HAP-1 (cell line): ENCODE measurements at regions not wholly inside any gene's neighbourhood (a gene's known extent, or its start where the extent isn't known, plus 50 kb on each side); places are given as distances from the start of the nearest gene placed in this dataset.
"Not testable (repeated sequence)": the region's sequence is repeated elsewhere in the genome, so short reads cannot be mapped to it uniquely, and the experiment has no call there.

Experiments used
- DNase-seq, 2 experiments: peaks; one replicate each; pipeline ENCODE4 v3.0.0-alpha.2; 2016 to 2020; ENCODE audit warnings: low spot score in 2 of 2
- H3K27me3 ChIP-seq: fragments of 250-450 bp; sonication (Bioruptor Pico); 2 replicates; pipeline ENCODE4 v1.5.1; 2020; ENCODE audit warnings: low read depth, mild to moderate bottlenecking, moderate library complexity
- H3K36me3 ChIP-seq: fragments of 250-450 bp; sonication (Bioruptor Pico); replicated peaks from 2 replicates; pipeline ENCODE4 v1.5.1; 2020; ENCODE audit warnings: mild to moderate bottlenecking
- H3K4me1 ChIP-seq: fragments of 250-450 bp; sonication (Bioruptor Pico); 2 replicates; pipeline ENCODE4 v1.5.1; 2020; ENCODE audit warnings: mild to moderate bottlenecking
- H3K4me3 ChIP-seq: fragments of 250-450 bp; sonication (Bioruptor Pico); 2 replicates; pipeline ENCODE4 v1.5.1; 2020; ENCODE audit warnings: mild to moderate bottlenecking, moderate library complexity
- H3K9me3 ChIP-seq: fragments of 250-450 bp; sonication (Bioruptor Pico); 2 replicates; pipeline ENCODE4 v1.5.1; 2020; ENCODE audit warnings: mild to moderate bottlenecking, moderate library complexity
- in situ Hi-C: fragments of 300-500 bp; cut with MboI; formaldehyde crosslinking; loops from 3 replicates; pipeline ENCODE4 v1.14.3; 2020; ENCODE audit warnings: low sequenced_read_pairs, inconsistent platforms, mixed read lengths

- Histone ChIP-seq H3K9me3 (no peaks in the 10 kb centered on the region), H3K4me1 (no peaks in the 10 kb centered on the region), H3K4me3 (no peak overlapping the region), H3K27me3 (no peaks in the 10 kb centered on the region), H3K36me3 (no peaks in the 10 kb centered on the region)
- in situ Hi-C loops, result no loop called here
- no peak for DNase-seq
Measured at GRCh38 chr4:158428242-158428641, 93.4 kb upstream of the RXFP1 start.

- Histone ChIP-seq H3K4me3 (no peak overlapping the region), H3K4me1 (no peaks in the 10 kb centered on the region), H3K9me3 (no peaks in the 10 kb centered on the region), H3K27me3 (no peaks in the 10 kb centered on the region), H3K36me3 (no peaks in the 10 kb centered on the region)
- in situ Hi-C loops, result no loop called here
- no peak for DNase-seq
Measured at GRCh38 chr4:158442736-158443135, 78.9 kb upstream of the RXFP1 start.

GRCh38 chr4:158443731-158444130 lies 78.0 kb upstream of the RXFP1 start:
- no peak for DNase-seq
- Histone ChIP-seq H3K27me3 (no peaks in the 10 kb centered on the region), H3K9me3 (no peaks in the 10 kb centered on the region), H3K36me3 (no peaks in the 10 kb centered on the region), H3K4me3 (no peak overlapping the region), H3K4me1 (no peaks in the 10 kb centered on the region)
- in situ Hi-C loops, result no loop called here

DNA sequence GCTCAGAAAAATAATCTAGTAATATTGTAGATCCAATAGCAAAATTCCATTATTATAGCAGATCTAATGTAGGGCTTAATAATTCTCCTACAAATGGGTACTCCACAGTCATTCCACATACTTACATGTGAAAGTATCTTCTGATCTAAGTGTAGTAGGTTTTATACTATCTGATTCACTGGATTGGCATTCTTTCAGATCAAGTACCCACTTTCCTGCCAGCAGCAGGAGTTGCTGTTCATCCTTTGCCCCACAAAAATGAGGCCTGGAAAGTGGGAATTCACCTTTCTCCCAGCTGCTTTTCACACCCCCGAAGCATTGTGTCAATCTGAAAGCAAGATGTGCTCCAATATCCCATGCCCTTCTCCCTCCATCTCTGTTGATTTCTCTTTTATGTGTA lies 77.1 kb upstream of the RXFP1 start:
- H3K4me3 ChIP-seq, result no peak overlapping the region
- DNase-seq, result no peak
- in situ Hi-C loops, result no loop called here
- no peaks in the 10 kb centered on the region for H3K27me3 ChIP-seq
- H3K4me1 ChIP-seq, result no peaks in the 10 kb centered on the region
- H3K36me3 ChIP-seq, result no peaks in the 10 kb centered on the region
- no peaks in the 10 kb centered on the region for H3K9me3 ChIP-seq

- in situ Hi-C loops, result no loop called here
Measured at GRCh38 chr4:158446106-158446505, 75.6 kb upstream of the RXFP1 start.

GRCh38 chr4:158450741-158451140 lies 70.9 kb upstream of the RXFP1 start:
- Histone ChIP-seq H3K9me3 (no peaks in the 10 kb centered on the region), H3K36me3 (no peaks in the 10 kb centered on the region), H3K4me3 (no peak overlapping the region), H3K27me3 (no peaks in the 10 kb centered on the region), H3K4me1 (no peaks in the 10 kb centered on the region)
- DNase-seq, result no peak
- in situ Hi-C loops, result no loop called here

More at GRCh38 chr4:158446106-158446505, 75.6 kb upstream of the RXFP1 start:
- no peak for DNase-seq
- Histone ChIP-seq H3K9me3 (no peaks in the 10 kb centered on the region), H3K27me3 (no peaks in the 10 kb centered on the region), H3K4me1 (no peaks in the 10 kb centered on the region), H3K36me3 (no peaks in the 10 kb centered on the region), H3K4me3 (no peak overlapping the region)

GRCh38 chr4:158452116-158452515 lies 69.6 kb upstream of the RXFP1 start:
- DNase-seq, H3K27me3 ChIP-seq, H3K9me3 ChIP-seq, H3K36me3 ChIP-seq, H3K4me1 ChIP-seq, in situ Hi-C loops, H3K4me3 ChIP-seq: not testable (repeated sequence)

- Histone ChIP-seq H3K27me3 (no peaks in the 10 kb centered on the region), H3K36me3 (no peaks in the 10 kb centered on the region), H3K4me3 (no peak overlapping the region), H3K4me1 (no peaks in the 10 kb centered on the region), H3K9me3 (no peaks in the 10 kb centered on the region)
- in situ Hi-C loops, result no loop called here
- no peak for DNase-seq
Measured at GRCh38 chr4:158458271-158458895, 63.3 kb upstream of the RXFP1 start.

- Histone ChIP-seq H3K9me3 (no peaks in the 10 kb centered on the region), H3K36me3 (no peaks in the 10 kb centered on the region), H3K4me1 (no peaks in the 10 kb centered on the region), H3K27me3 (no peaks in the 10 kb centered on the region), H3K4me3 (no peak overlapping the region)
- no peak for DNase-seq
- in situ Hi-C loops, result no loop called here
Measured at GRCh38 chr4:158459085-158459820, 62.4 kb upstream of the RXFP1 start.

DNA sequence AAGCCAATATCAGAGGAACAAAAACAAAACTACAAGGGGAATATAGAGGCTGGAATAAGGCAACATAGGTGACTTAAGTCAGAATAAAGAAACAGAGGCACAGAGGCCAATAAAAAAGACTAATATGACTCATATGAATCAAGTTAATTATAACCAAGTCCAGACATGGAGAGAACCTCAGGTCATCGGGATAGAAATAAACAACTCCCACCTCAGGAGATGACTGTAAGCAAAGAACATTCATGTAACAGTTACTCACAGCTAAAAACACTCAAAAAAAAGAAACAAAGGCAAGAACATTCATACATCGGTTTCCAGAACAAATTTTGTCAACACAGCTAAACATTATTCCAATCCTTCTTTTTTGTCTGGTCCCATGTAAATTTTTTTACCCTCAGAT lies 60.3 kb upstream of the RXFP1 start:
- Histone ChIP-seq H3K4me1 (no peaks in the 10 kb centered on the region), H3K9me3 (no peaks in the 10 kb centered on the region), H3K27me3 (no peaks in the 10 kb centered on the region), H3K4me3 (no peak overlapping the region), H3K36me3 (no peaks in the 10 kb centered on the region)
- in situ Hi-C loops, result no loop called here
- DNase-seq, result no peak

- H3K4me3 ChIP-seq, result no peak overlapping the region
- no peaks in the 10 kb centered on the region for H3K27me3 ChIP-seq
- H3K36me3 ChIP-seq, result no peaks in the 10 kb centered on the region
- in situ Hi-C loops, result no loop called here
- no peak for DNase-seq
- no peaks in the 10 kb centered on the region for H3K4me1 ChIP-seq
- H3K9me3 ChIP-seq, result no peaks in the 10 kb centered on the region
Measured at GRCh38 chr4:158462611-158463010, 59.1 kb upstream of the RXFP1 start.
